Aorta (tissue), 5 donors: ENCODE measurements at regions not wholly inside any gene's neighbourhood (a gene's known extent, or its start where the extent isn't known, plus 50 kb on each side); places are given as distances from the start of the nearest gene placed in this dataset.
"Not testable (repeated sequence)": the region's sequence is repeated elsewhere in the genome, so short reads cannot be mapped to it uniquely, and the experiment has no call there.

Source experiments
- ATAC-seq: fragments of 200-7000 bp; cut with Tn5 transposase; one replicate; pipeline ENCODE4 v1.9.1; 2022; ENCODE audit warnings: moderate library complexity; ENCODE audit not compliant: low FRiP score
- DNase-seq, 2 donors: peaks; one replicate each; pipeline ENCODE4 v3.0.0-alpha.2; 2020
- H3K27ac ChIP-seq, 2 donors: one replicate each; pipeline ENCODE4 v1.5.1; 2013; ENCODE audit warnings: low read length in 2 of 2, mild to moderate bottlenecking in 2 of 2, moderate library complexity in 2 of 2, control low read depth in 1 of 2, inconsistent platforms in 1 of 2, low read depth in 1 of 2
- H3K27me3 ChIP-seq, 2 donors: one replicate each; pipeline ENCODE4 v1.6.1; 2013; ENCODE audit warnings: control low read depth in 1 of 2, low read length in 1 of 2, mild to moderate bottlenecking in 1 of 2, moderate library complexity in 1 of 2; ENCODE audit not compliant: insufficient read depth in 2 of 2, control insufficient read depth in 1 of 2
- H3K36me3 ChIP-seq, 2 donors: one replicate each; pipeline ENCODE4 v1.6.1; 2013; ENCODE audit warnings: control low read depth in 1 of 2, low read length in 1 of 2, mild to moderate bottlenecking in 1 of 2; ENCODE audit not compliant: insufficient read depth in 2 of 2, control insufficient read depth in 1 of 2
- H3K4me1 ChIP-seq, 2 donors: one replicate each; pipeline ENCODE4 v1.6.1; 2013; ENCODE audit warnings: low read length in 2 of 2, control low read depth in 1 of 2, mild to moderate bottlenecking in 1 of 2, moderate library complexity in 1 of 2; ENCODE audit not compliant: insufficient read depth in 2 of 2, control insufficient read depth in 1 of 2
- H3K4me3 ChIP-seq, 2 donors: one replicate each; pipeline ENCODE4 v1.5.1; 2013; ENCODE audit warnings: low read length in 2 of 2, control low read depth in 1 of 2, mild to moderate bottlenecking in 1 of 2
- H3K9me3 ChIP-seq: one replicate; pipeline ENCODE4 v1.6.1; 2013; ENCODE audit warnings: mild to moderate bottlenecking, low read length; ENCODE audit not compliant: control insufficient read depth
- WGBS, 2 donors: extraction: QIAGEN DNeasy Blood & Tissue Kit; methylation state at CpG; one replicate each; pipeline ENCODE4 v1.1.7; 2013; 5-methylcytosine and 5-hydroxymethylcytosine counted together
- intact Hi-C, 2 donors: fragments of 100-400 bp; cut with DNase I; formaldehyde crosslinking; loops; one replicate each; pipeline versions ENCODE4 v1.14.2 to v1.15.0; 2022
- donor health status: healthy with polysubstance abuse.
- donor health status: Bipolar disorder and iron deficiency.
- donor health status: DM: no; HTN: no; CAD: no.
- donor health status: DM: no; HTN: no; CAD: no.
- donor health status: DM: yes; HTN: yes; CAD: no.

GRCh38 chr11:80925321-80925720 lies 1484.5 kb upstream of the TENM4 start:
- Histone ChIP-seq H3K27me3 (no peaks in the 10 kb centered on the region), H3K4me3 (no peak overlapping the region), H3K27ac (no peak overlapping the region), H3K36me3 (no peaks in the 10 kb centered on the region), H3K9me3 (no peaks in the 10 kb centered on the region), H3K4me1 (no peaks in the 10 kb centered on the region)
- DNase-seq = no peak
- 81 to 91% methylated on average over 5 of the region's 5 CpGs for WGBS, 2 donors
- intact Hi-C loops = loop anchor here in 1 of 2 donors (10.0 kb wide), 1 partner anchor 69 kb away; no protein-coding TSS in a partner anchor
- ATAC-seq = no peak

GRCh38 chr11:80921310-80921709 lies 1480.5 kb upstream of the TENM4 start:
- intact Hi-C loops = loop anchor here in 1 of 2 donors (10.0 kb wide), 1 partner anchor 73 kb away; no protein-coding TSS in a partner anchor
- not testable (repeated sequence) for H3K9me3 ChIP-seq, DNase-seq, H3K4me3 ChIP-seq, H3K27me3 ChIP-seq, H3K27ac ChIP-seq, H3K36me3 ChIP-seq, ATAC-seq, H3K4me1 ChIP-seq

- no peaks in the 10 kb centered on the region for H3K4me1 ChIP-seq
- 57 to 63% methylated on average over 1 of the region's 1 CpG for WGBS, 2 donors
- no peak overlapping the region for H3K27ac ChIP-seq
- no peak overlapping the region for H3K4me3 ChIP-seq
- peaks cover 1% of the 10 kb centered on the region for H3K9me3 ChIP-seq
- ATAC-seq = no peak
- no peak for DNase-seq
- H3K27me3 ChIP-seq = no peaks in the 10 kb centered on the region
- H3K36me3 ChIP-seq = no peaks in the 10 kb centered on the region
- intact Hi-C loops = no loop called here
Observed at GRCh38 chr11:80916173-80916798, 1475.5 kb upstream of the TENM4 start.

DNA sequence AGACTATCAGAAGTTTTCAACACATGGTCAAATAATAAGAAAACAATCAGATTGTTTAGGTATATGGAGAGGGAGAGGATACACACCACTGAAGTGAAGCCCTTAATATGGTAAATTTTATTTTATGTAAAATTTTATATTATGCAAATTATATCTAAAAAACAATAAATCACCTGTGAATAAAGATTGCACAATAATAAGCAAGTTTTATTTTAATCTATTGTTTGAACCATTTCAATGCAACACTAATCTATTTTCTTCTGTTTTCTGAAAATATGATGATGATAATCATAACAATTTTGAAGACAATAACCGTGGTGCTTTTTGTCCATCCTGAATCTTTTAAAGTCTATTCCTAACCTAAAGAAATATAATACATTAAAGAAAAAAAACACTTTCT lies 1473.5 kb upstream of the TENM4 start:
- H3K4me1 ChIP-seq = no peaks in the 10 kb centered on the region
- no peak overlapping the region for H3K27ac ChIP-seq
- H3K4me3 ChIP-seq = no peak overlapping the region
- 88 to 90% methylated on average over 1 of the region's 1 CpG for WGBS, 2 donors
- ATAC-seq = no peak
- no peaks in the 10 kb centered on the region for H3K27me3 ChIP-seq
- no peaks in the 10 kb centered on the region for H3K36me3 ChIP-seq
- intact Hi-C loops = no loop called here
- DNase-seq = no peak
- H3K9me3 ChIP-seq = peaks cover under 1% of the 10 kb centered on the region

DNA sequence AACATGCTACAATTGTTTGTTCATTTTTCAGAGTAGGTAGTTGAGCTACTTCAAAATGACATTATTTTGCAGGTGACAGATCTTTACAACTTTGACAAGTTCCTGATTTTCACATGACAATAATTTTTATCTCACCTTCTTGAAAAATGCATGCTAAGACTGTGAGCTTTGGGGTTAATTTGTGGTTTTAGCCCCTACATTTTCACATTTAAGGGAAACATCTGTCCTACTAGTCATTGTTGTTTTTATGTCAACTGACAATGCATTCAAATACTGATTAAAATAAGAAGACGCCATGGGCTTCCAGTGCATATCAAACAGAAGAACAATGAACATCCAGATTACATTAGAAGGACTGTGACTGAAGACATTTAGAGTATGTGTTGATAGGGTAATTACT lies 1470.8 kb upstream of the TENM4 start:
- no peak overlapping the region for H3K4me3 ChIP-seq
- no peaks in the 10 kb centered on the region for H3K27me3 ChIP-seq
- intact Hi-C loops = no loop called here
- WGBS, 2 donors = 66 to 71% methylated on average over 1 of the region's 1 CpG
- no peaks in the 10 kb centered on the region for H3K36me3 ChIP-seq
- ATAC-seq = no peak
- H3K27ac ChIP-seq = no peak overlapping the region
- DNase-seq = no peak
- H3K4me1 ChIP-seq = no peaks in the 10 kb centered on the region
- H3K9me3 ChIP-seq = no peaks in the 10 kb centered on the region

DNA sequence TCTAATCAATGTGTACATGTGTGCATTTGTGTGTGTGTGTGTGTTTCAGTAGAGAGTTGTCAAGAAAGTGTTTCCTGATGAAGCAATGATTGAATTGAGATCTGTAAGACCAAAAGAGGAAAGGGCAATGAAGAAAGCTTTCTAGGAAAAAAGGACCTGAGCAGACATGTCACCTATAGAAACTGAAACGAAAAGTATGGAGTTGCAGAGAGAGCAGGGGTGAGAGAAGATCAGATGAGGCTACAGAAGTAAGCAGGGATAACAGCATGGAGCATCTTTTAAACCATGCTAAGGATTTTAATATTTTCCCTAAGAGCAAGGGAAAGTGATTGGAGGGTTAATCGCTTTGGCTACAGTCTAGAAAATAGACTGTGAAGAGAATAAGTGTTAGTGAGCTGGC lies 1459.4 kb upstream of the TENM4 start:
- Histone ChIP-seq H3K36me3 (no peaks in the 10 kb centered on the region), H3K4me3 (no peak overlapping the region), H3K9me3 (no peaks in the 10 kb centered on the region), H3K4me1 (no peaks in the 10 kb centered on the region), H3K27me3 (no peaks in the 10 kb centered on the region), H3K27ac (no peak overlapping the region)
- WGBS, 2 donors = 86 to 87% methylated on average over 2 of the region's 2 CpGs
- ATAC-seq = no peak
- intact Hi-C loops = no loop called here
- no peak for DNase-seq

DNA sequence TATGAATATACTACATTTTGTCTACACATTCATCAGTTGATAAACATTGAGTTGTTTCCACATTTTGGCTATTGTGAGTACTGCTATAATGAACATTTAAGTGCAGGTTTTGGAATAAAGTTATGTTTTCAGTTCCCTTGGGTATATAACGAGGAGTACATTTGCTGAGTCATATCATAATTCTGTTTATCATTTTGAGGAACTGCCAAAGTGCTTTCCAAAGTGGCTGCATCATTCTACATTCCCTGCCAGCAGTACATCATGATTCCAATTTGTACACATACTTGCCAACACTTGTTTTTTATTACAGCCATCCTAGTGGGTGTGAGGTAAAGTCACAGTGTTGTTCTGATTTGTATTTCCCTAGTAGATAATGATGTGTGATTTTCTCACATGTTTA lies 1458.6 kb upstream of the TENM4 start:
- Histone ChIP-seq H3K27me3 (peaks cover 0 to 1% of the 10 kb centered on the region in 2 donors), H3K4me3 (no peak overlapping the region), H3K27ac (no peak overlapping the region), H3K36me3 (no peaks in the 10 kb centered on the region), H3K4me1 (no peaks in the 10 kb centered on the region), H3K9me3 (no peaks in the 10 kb centered on the region)
- ATAC-seq (no peak), DNase-seq (no peak)
- intact Hi-C loops = no loop called here
- WGBS, 2 donors = 4 to 5% methylated on average over 1 of the region's 1 CpG

- intact Hi-C loops = no loop called here
- WGBS, 2 donors = 71 to 82% methylated on average over 4 of the region's 4 CpGs
- Histone ChIP-seq H3K9me3 (no peaks in the 10 kb centered on the region), H3K27ac (no peak overlapping the region), H3K36me3 (no peaks in the 10 kb centered on the region), H3K4me3 (no peak overlapping the region), H3K4me1 (no peaks in the 10 kb centered on the region), H3K27me3 (peaks cover 0 to 1% of the 10 kb centered on the region in 2 donors)
- ATAC-seq (no peak), DNase-seq (no peak)
Observed at GRCh38 chr11:80898910-80899309, 1458.1 kb upstream of the TENM4 start.

DNA sequence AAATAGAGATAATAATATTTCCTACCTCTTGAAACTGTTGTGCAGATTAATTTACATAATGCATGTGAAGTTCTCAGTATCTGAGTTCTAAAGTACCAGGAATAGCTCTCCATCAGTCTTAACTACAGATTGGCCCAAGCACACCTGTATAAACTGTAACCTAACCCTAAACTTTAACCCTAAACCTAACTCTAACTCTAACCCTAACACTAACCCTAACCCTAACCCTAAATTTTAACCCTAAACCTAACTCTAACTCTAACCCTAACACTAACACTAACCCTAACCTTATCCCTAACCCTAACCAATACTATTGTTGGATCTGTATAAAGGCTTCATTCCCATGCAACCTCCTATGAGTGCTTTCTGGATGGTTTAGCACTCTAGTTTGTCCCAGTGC lies 1445.9 kb upstream of the TENM4 start:
- intact Hi-C loops = no loop called here

More for the DNA sequence above, 1445.9 kb upstream of the TENM4 start:
- Histone ChIP-seq H3K4me3 (no peak overlapping the region), H3K9me3 (no peaks in the 10 kb centered on the region), H3K27me3 (no peaks in the 10 kb centered on the region), H3K4me1 (no peaks in the 10 kb centered on the region), H3K27ac (no peak overlapping the region), H3K36me3 (no peaks in the 10 kb centered on the region)
- DNase-seq (no peak), ATAC-seq (no peak)
